ENCODE measurements at regions not wholly inside any gene's neighbourhood (a gene's known extent, or its start where the extent isn't known, plus 50 kb on each side); places are given as distances from the start of the nearest gene placed in this dataset.

DNA sequence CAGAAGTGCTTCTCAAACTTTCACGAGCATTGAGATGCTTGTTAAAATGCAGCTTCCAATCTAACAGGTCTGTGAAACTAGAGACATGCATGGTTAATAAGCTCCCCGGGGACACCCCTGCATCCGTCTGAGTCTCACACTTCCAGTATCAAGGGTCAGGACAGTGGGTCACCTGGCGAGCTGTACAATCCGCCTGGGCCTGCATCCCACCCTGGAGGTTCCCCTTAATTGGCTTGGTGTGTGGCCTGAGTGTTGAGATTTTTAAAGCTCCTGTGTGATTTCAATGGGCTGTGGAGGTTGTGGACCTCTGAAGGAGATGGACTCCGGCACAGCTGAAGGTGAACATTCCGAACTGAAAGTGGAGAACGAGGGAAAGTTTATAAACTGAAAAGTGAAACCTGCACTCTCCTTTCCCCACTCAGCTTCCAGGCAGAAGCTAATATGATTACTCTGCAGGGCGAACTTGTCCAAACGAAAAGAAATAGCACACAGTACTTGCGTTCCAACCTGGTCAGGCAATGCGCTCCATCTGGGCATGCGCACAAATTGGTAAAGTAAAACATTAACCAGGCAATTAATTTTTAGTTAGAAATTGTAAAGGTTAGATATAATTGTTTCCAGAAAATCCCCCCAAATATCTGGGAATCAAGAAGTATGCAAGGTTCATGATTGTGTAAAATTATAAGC lies 191.7 kb upstream of the ALKAL2 start:
- no peak for DNase-seq (ENCODE audit: low read depth)

DNA sequence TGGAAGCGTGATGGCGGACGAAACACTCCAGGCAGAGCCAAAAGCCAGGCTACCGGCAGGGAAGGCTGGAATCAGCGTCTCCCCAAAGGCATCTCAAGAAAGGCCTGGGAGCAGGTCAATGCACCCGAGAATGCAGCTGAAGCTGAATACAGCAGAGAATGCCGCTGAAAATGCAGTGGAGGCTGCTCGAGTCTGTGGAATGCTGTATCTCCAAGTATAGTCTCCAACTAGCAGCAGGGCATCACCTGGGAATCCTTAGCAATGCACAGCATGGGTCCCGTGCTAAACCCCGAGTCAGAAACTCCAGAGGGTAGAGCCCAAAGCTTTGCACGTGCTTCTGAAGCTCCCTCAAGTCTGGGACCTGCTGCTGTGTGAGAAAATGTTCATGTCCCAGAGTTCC lies 191.1 kb upstream of the ALKAL2 start:
- DNase-seq (ENCODE audit: low read depth), result no peak

DNA sequence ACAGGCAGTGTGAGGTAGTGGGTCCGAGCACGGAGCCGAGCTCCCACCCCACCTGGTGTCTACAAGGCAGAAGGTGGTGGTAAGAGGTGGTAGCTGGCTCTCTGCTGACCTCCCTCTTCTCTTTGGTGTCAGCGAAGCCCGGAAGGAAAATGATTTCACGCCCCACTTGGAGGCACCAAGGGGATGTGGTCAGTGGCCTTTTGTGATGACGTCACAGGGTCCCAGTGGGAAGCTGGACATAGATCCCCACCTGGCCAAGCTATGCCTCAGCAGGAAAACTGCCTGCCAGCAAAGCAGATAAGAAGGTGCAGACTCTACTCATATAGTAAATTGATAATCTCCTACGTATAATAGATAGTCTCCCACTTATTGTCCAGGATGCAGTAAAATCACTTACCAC lies 183.7 kb upstream of the ALKAL2 start:
- DNase-seq (ENCODE audit: low read depth), result no peak

DNA sequence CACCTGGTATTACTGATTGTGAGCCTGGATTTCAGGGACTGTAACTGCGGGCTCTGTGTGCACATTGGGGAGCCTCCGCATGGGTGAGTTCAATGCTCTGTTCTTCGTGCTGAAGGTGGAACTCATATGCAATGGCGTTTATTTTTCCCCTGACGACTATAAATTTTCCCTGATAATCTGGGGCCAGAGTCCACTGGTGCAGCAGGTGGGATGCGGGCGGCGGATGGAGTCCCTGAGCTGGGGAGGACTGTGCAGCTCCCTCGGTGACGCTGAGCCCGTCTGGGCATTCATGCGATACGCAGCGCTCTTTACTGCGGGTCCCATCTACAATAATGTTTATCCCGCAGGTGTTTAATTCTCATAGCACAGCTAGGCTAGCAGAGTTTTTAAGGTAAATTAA lies 181.6 kb upstream of the ALKAL2 start:
- no peak for DNase-seq (ENCODE audit: low read depth)

DNA sequence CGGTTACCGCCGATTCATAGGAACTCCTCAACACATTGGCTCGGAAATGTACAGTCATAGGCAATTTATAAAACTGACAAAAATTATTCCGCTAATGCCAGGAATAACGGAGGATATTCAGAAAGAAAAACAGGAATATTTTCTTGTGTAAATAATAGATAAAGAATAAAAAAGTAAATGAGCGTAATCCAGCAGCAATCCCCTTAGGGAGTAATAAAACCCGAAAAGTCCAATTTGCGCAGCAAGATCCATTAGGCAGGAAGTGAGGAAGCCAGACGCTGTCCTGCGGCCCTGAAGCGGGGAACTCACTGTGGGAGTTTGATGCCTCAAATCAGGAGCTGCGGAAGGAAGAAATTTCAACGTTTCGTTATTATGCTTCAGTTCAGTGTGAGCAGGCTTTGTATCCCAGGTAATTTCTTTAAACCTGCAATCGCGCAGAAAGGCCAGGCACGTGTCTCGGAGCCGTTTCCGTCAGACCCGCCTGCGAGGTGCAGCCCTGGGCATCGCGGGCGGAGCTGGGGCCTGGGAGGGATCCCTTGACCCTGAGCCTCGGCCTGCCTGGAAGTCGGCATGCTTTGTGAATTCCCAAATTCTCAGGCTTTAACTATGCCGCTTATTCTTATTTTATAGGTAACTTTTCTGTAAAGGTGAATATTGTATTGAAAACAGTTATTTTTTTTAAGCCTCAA lies 180.9 kb upstream of the ALKAL2 start:
- DNase-seq (ENCODE audit: low read depth), result no peak

DNA sequence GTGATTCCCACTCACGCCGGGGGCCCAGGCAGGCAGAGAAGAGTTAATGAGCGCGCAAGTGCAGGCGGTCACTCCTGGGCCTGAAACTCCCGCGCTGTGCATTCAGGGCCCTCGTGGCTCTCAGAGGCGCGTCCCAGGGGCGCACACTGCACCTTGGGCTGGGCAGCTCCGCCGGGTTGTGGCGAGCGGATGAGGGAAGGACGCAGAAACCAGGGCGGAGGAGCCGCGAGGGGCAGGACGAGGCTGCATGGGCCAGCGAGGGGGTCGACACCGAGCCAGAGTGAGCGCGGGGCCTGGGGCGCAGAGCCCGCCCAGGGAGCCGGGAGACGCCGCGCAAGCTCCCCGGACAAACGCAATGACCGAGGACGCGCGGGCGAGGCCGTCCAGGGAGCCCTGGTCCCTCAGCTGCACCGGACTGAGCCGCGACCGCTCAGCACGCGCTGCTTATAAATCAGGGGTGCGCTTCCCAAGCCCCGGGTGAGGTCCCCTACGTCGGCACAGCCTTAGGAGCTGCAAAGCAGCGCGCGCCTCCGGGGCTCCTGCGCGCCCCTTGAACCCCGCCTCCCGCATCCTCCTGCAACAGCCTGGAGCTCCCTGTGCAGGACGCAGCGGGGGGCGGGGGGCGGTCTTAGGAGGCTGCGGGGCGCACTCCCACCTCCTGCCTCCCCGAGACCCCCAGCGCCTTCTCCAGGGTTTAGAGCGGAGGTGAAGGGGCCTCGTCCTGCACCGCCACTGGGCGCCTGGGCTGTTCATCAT lies 180.2 kb upstream of the ALKAL2 start:
- no peak for DNase-seq (ENCODE audit: low read depth)

DNA sequence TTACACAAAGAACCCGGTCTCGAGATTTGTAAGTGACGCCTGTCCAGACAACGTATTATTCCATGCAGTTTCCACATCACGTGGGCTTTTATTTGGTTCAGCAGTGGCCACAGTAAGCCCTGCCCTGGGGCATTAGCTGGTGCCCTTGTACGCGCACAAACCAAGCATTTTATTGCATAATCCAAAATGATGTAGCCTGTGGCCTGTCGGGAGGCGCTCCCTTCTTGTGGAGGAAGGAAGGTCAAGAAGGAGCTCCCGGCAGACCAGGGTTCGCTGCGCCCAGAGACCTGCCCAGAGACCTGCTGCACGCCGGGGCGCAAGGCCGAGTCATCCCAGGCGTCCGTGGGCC lies 179.6 kb upstream of the ALKAL2 start:
- DNase-seq (ENCODE audit: low read depth), result no peak

DNA sequence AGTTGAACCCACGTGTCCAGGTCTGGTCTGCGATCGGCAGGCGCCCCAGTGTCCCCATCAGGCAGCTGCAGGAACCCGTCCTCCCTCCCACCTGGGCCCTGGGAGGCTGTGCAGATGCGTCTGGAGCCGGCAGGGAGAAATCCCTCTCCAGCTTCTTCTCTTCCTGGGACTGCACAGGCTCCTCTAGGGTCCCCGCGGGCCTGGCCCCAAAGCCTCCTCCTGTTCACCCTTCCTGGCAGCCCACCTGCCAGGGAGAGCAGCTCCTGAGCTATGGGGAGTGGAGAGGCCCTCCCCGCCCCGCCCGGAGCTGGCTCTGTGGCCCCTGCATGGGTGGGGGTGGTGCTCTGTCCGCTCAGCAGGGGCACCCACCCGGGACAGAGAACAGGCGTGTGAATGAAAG lies 179.2 kb upstream of the ALKAL2 start:
- DNase-seq (ENCODE audit: low read depth), result no peak

DNA sequence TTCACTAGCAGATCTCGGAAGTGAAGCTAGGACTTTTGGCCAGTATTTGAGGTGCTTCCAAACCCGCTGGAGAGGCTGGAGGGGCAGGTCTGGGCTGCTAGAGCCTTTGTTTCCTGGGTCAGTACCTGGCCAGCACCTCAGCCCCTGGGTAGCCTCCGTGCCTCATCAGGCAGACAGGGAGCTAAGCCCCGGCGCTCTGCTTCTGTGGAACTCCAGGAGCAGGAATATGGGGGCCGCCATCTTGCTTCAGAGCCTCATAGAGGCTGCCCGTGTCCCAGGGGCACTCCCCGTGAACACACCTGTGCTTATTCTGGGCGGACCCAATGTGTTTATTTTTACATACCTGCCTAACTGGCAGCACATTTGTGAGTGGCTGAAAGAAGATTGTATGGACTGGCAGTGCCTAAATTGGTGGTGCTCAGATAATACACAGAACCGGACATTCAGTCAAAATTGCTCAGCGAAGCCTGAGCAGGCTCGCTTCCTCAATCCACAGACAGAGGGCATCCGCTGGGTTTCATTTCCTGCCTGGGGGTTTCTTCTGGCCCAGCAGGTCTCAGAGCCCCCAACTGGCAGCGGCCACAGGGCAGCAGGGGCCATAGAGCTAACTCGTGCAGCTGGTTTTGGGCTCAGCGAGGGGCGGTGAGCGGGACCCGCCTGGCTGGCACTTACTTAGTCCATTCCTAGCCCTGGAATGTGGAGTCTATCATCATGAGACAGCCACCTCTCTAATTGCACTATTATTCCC lies 176.8 kb upstream of the ALKAL2 start:
- no peak for DNase-seq (ENCODE audit: low read depth)

DNA sequence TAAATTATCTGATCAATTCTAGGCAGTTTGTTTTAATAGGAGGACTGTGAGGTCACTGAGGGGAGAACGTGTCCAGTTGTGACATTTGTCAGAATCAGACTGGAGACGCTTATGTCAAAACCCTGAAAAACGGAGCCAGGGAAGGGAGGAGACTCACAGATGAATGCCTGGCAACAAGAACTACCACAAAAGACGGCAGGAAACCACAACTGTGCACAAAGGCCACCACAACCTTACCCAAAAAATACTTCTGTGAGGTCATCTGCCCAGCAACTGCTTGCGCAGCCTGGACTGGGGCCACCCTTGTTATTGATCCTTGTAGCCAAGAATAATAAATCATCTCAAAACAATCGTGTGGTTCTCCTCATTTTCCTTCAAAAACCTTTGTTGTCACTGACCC lies 173.0 kb upstream of the ALKAL2 start:
- no peak for DNase-seq (ENCODE audit: low read depth)

DNA sequence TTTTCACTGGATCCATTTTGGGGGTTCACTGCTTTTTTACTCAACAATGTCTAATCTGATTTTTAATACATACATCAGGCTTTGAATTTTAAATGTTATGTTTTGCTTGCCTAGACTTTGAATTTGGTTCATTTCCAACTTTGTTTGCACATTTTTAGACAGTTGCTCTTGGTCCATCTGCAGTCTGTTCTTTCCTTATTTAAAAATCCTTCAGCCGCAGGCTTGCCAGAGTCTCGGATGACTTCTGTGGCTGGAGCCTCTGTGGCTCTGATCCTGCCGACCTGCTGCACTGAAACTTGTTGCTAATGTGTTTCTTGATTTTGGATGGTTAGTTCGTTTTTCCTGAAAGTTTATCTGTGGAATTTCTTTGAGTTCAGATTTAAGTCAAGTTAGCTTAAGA lies 172.0 kb upstream of the ALKAL2 start:
- no peak for DNase-seq (ENCODE audit: low read depth)

DNA sequence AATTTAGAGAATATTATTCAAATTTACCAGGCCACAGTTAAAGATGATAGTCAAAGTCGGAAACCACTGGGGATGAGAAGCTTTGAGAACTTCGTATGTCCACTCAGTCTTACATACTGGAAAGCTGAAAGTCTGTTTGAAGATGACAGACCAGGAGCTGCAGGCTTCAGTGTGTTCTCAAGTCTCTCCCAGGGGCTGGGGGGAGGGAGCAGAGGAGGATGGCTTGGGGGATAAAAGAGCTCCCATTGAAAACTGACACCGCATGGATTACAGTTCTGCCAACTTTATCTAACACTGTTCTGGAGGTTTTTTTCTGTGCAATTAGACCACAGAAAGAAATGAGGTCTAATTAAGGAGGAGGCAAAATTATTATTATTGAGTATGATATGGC lies 170.5 kb upstream of the ALKAL2 start:
- DNase-seq (ENCODE audit: low read depth), result no peak

DNA sequence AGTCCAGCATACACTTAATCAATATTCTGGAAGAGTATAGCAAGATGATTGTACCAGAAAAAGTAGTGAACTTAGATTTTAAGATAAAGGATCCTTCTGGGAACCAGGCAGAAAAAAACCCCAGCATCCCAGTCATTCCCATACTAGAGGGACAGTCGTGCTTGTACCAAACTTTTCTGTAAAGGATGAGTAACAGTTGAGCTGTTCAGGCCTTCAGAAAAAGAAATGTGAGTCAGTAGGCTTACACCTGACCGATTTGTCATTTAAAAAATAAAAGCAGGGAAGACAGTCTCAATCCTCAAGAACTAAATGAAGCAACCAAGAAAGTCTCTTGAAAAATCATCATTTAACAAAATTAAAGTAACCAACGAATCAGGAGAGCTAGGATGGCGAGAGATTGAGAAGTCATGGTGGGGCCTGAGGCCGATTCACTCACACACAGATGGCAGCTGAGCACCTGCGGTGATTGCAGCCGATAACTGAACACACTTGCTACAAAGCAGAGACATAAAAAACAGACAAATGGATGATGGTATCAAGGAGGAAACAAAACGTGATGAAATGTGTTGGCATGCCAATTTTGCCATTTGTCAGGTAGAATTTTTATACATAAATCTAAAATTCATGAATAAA lies 170.0 kb upstream of the ALKAL2 start:
- no peak for DNase-seq (ENCODE audit: low read depth)

DNA sequence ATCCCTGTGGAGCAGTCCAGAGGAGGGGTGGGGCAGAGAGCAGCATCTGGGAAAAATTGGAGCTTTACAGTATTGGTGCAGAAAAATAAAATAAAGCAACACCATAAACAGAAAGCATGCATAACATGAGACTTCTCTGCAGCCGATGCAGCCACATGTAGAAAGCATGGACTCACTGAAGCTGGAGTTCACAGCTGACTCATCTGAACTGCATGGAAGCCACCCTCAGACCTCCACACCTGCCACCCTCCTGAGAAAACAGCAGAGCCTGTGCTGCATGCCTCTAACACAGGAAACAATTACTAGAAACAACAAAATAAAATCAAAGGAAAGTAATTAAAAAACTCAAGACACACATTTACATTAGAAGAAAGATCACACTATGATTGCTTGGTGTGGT lies 169.4 kb upstream of the ALKAL2 start:
- no peak for DNase-seq (ENCODE audit: low read depth)

DNA sequence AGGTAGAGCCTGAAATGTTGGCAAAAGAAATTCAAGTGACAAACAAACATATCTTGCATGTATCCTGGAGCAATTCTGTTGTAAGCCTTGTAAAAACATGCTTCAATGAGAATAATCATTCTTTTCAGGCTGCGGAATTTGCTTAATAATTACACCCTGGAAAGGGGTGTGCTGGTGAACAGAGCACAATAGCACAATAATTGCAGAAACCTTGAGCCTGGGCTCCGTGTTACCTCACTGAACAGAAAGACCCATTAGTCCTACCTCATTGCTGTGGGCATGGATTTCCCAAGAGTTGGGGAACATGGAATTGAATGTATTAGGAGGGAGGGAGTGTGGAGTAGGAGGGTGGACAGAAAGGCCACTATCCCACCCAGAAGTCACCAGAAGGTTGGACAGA lies 168.0 kb upstream of the ALKAL2 start:
- DNase-seq (ENCODE audit: low read depth), result no peak

DNA sequence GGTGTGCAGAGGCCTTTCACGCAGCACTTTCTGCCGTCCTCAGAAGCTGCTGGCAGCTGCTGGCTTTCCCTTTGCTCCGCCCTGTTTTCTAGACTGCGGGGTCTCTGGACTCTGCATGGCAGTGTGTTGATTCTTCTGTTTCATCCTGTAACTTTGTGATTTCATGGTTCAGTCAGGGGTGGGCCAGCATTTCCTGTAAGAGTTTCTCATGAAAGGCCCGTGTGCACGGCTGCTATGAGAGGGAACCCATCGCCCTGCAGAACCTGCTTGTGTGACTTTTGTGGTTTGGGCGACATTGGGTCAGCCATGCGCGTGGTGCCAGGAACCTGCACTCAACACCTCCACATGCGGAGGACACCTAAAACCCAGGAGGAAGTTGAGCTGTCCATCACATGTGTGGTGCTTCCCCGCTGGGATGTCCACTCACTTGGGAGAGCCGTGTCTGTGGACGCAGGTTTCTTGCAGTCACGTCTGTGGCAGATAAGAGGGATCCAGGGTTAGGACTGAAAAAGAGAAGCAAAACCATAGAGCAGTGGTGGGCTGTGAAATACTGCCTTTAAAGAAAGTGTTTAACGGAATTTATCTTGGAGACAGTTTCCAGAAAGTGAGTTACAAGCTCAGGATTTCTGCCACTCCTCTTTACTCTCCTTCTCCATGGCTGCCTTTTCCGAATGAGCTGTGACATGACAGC lies 167.3 kb upstream of the ALKAL2 start:
- no peak for DNase-seq (ENCODE audit: low read depth)

DNA sequence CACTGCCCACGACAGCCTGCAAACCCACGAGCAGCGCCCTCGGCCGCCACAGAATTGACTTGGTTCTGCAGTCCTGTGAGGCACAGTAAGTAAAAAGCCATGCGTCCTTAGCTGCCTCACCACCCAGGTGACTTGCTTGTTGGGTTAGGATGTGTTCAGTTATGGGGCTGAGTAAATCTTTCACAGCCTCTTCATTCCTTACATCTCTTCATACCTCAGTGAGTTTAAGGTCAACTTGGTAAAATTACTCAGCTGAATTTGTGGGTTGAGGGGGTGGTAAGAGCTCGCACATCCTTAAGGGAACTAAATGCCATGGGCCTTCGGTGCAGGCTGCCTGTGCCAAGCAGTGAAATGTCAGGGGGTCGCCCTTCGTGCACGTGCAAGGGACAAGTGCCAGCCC lies 165.2 kb upstream of the ALKAL2 start:
- DNase-seq (ENCODE audit: low read depth), result no peak

DNA sequence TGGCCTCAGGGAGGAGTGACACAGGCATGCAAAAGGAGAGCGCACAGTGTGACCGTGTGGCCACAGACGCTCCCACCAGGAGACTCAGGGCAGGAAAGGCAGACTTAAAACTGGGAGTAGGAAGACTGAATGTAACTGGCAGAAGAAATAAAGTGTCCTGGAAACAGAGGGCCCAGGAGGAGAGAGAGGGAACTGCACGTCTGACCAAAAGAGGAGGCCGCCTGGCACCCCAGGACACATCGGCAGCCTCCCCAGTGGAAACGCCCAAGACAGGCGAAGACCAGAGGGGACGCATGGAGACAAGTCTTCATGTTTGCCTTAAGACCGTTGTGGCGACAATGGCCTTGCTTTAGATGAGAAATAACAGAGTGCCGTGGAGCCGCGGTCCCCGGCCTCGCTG lies 163.6 kb upstream of the ALKAL2 start:
- DNase-seq (ENCODE audit: low read depth), result no peak

DNA sequence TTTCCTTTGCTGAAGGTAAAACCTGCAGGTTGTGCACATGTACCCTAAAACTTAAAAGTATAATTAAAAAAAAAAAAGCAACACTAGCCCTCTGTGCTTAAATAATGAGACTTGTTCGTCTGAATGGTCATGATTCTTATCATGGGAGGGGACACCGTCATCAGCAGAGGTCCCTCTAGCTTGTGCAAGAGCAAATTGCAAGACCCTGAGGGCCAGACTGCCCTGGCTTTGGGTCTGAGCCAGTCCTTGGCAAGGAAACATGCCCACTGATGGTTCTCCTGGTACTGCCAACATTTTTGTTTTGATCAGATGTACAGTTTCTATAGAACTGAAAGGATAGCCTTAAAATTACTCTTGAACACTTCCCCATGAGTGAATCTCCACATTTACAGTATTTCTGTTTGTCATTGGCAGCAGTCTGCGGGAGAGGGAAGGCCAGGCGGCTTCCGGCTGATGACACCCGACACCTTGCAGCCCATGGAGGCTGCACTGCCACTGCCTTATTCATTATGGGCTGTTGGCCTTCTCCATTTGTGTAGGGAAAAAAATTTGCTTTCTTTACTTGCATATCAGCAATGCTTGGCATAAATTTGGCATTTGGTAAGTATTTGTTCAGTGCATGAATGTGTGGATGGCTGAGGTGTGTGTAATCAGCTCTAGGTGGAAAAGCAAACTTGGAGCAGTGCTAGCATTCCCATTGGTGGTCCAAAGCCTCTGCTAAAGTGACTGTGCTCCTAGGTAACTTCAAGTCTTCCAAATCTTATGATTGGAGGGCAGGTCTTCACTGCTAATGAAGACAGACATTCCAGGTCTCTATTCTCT lies 161.6 kb upstream of the ALKAL2 start:
- DNase-seq (ENCODE audit: low read depth), result no peak

DNA sequence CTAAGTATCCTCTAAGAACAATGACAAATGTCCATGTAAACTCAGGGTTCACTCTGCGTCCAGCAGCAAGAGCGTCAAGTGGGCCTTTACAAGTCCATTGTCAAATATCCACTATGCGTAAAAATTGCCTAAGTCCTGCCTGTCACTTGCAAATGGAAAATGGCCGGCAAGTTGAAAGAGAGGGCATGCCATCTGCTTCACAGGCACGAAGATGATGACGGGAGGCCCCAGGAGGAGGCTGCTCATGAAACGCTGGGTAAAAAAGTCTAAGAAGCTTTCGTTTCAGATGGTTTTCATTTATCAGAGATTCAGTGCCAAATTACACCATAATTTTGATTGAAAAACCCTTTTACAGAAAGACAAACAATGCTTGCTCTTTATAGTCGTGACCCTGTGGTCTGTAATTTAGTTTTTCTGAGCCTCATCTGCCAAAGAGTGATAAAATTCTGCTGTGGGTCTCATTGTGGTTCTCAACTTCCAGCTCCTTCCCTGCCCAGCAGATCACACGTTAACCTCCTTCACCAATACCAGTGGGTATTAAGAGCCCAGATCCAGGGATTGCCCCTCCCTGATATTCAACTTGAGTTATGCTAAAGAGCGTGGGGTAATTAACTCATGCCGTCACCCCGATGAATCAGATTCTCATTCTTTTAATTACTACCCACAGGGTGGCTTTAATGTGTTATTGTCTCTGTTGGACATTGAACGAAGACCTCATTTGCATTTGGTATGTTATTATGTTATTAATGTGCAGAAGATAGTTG lies 160.2 kb upstream of the ALKAL2 start:
- no peak for DNase-seq (ENCODE audit: low read depth)
